Neural cell (in vitro differentiated cells): ENCODE measurements at regions not wholly inside any gene's neighbourhood (a gene's known extent, or its start where the extent isn't known, plus 50 kb on each side); places are given as distances from the start of the nearest gene placed in this dataset.

Experiments
- H2AFZ ChIP-seq: fragments of 200-600, 300-800 bp; sonication (generic), shearing (Covaris generic); 2 replicates; pipeline ENCODE4 v1.6.0; 2014; ENCODE audit warnings: low read depth, mild to moderate bottlenecking, antibody characterized with exemption, low read length, moderate library complexity
- H3F3A ChIP-seq: fragments of 200-600 bp; shearing (Covaris generic); 2 replicates; pipeline ENCODE4 v1.6.1; 2016; ENCODE audit warnings: mild to moderate bottlenecking, moderate library complexity, mixed read lengths, antibody characterized with exemption, low read length; ENCODE audit not compliant: insufficient read depth, poor library complexity, severe bottlenecking
- H3K27ac ChIP-seq: fragments of 200-600, 300-800 bp; sonication (generic), shearing (Covaris generic); 2 replicates; pipeline ENCODE4 v1.5.1; 2014; ENCODE audit warnings: mild to moderate bottlenecking, low read length, moderate library complexity
- H3K27me3 ChIP-seq: fragments of 300-800, 200-600 bp; sonication (generic), shearing (Covaris generic); 2 replicates; pipeline ENCODE4 v1.6.0; 2014; ENCODE audit warnings: mild to moderate bottlenecking, low read depth, low read length, moderate library complexity; ENCODE audit not compliant: insufficient read depth
- H3K36me3 ChIP-seq: fragments of 300-800, 200-600 bp; sonication (generic), shearing (Covaris generic); 2 replicates; pipeline ENCODE4 v1.5.1; 2014; ENCODE audit warnings: mild to moderate bottlenecking, antibody characterized with exemption, low read length, moderate library complexity; ENCODE audit not compliant: insufficient read depth
- H3K4me2 ChIP-seq: fragments of 300-800, 200-600 bp; sonication (generic), shearing (Covaris generic); 2 replicates; pipeline ENCODE4 v1.6.0; 2014; ENCODE audit warnings: mild to moderate bottlenecking, low read length
- H3K4me3 ChIP-seq: fragments of 300-800, 200-600 bp; sonication (generic), shearing (Covaris generic); 2 replicates; pipeline ENCODE4 v1.5.1; 2014; ENCODE audit warnings: mild to moderate bottlenecking, low read length, moderate library complexity
- H3K79me2 ChIP-seq: fragments of 200-600 bp; shearing (Covaris generic); replicated peaks from 2 replicates; pipeline ENCODE4 v1.6.0; 2014; ENCODE audit warnings: mild to moderate bottlenecking, low read length, moderate library complexity; ENCODE audit not compliant: insufficient read depth
- H3K9ac ChIP-seq: fragments of 300-800, 200-600 bp; sonication (generic), shearing (Covaris generic); 2 replicates; pipeline ENCODE4 v1.6.1; 2016; ENCODE audit warnings: mild to moderate bottlenecking, low read length, mixed read lengths
- H3K9me2 ChIP-seq: fragments of 200-600 bp; shearing (Covaris generic); 2 replicates; pipeline ENCODE4 v1.6.1; 2016; ENCODE audit warnings: mild to moderate bottlenecking, low read length, mixed read lengths; ENCODE audit not compliant: insufficient read depth
- H3K9me3 ChIP-seq: fragments of 200-600, 300-800 bp; sonication (generic), shearing (Covaris generic); 2 replicates; pipeline ENCODE4 v1.6.1; 2016; ENCODE audit warnings: mild to moderate bottlenecking, mixed run types, low read length, moderate library complexity, mixed read lengths
- H4K20me1 ChIP-seq: fragments of 200-600 bp; shearing (Covaris generic); 2 replicates; pipeline ENCODE4 v1.6.1; 2016; ENCODE audit warnings: mild to moderate bottlenecking, mixed run types; ENCODE audit not compliant: insufficient read depth
- EP300 ChIP-seq: fragments of 450-650 bp; conservative IDR thresholded peaks from 2 replicates; pipeline ENCODE4 v1.6.1; 2014; ENCODE audit warnings: antibody characterized with exemption, mild to moderate bottlenecking, moderate library complexity; ENCODE audit not compliant: poor library complexity, severe bottlenecking
- EZH2 ChIP-seq: fragments of 200-600, 300-800 bp; shearing (Covaris generic), sonication (generic); IDR thresholded peaks from 2 replicates; pipeline ENCODE4 v1.6.1; 2014; ENCODE audit warnings: antibody characterized with exemption, low read length, borderline replicate concordance, mild to moderate bottlenecking; ENCODE audit not compliant: insufficient read depth, poor library complexity, severe bottlenecking
- MXI1 ChIP-seq: fragments of 450-650 bp; conservative IDR thresholded peaks from 2 replicates; pipeline ENCODE4 v1.6.1; 2014; ENCODE audit warnings: antibody characterized with exemption, mild to moderate bottlenecking; ENCODE audit not compliant: poor library complexity, severe bottlenecking
- POLR2AphosphoS5 ChIP-seq: IDR thresholded peaks from 2 replicates; pipeline ENCODE4 v1.6.1; 2012
- RAD21 ChIP-seq: fragments of 450-650 bp; conservative IDR thresholded peaks from 2 replicates; pipeline ENCODE4 v1.6.1; 2014; ENCODE audit warnings: antibody characterized with exemption, mild to moderate bottlenecking, moderate library complexity
- SMC3 ChIP-seq: fragments of 450-650 bp; conservative IDR thresholded peaks from 2 replicates; pipeline ENCODE4 v1.6.1; 2014; ENCODE audit warnings: antibody characterized with exemption, mild to moderate bottlenecking, moderate library complexity; ENCODE audit not compliant: poor library complexity
- TAF1 ChIP-seq: IDR thresholded peaks from 2 replicates; pipeline ENCODE4 v1.6.1; 2012; ENCODE audit warnings: low read depth
- TF ChIP-seq, protein P1 (sequence below): fragments of 450-650 bp; IDR thresholded peaks from 2 replicates; pipeline ENCODE4 v1.5.1; 2014; ENCODE audit warnings: antibody characterized with exemption, mild to moderate bottlenecking, moderate library complexity; ENCODE audit not compliant: poor library complexity, severe bottlenecking
- TF ChIP-seq, protein P2 (sequence below): IDR thresholded peaks from 2 replicates; pipeline ENCODE4 v1.6.1; 2012; ENCODE audit warnings: borderline replicate concordance

DNA sequence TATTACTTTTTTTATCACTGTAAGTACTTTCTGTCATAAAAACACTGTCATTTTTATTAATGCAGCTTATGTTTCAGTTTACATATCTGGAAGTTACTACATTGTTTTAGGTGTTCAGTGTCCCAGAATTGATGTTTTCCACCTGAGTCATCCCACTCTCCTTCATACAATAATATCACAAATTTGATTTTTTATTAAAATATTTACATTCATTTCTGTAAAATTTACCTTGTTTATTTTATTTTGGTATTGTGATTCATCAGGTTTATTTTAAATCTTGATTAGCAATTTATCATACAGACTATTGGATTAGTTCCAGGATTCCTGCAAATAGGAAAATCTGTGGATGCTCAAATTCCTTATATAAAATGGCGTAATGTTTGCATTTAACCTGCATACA, 1662.9 kb downstream of the SUCLG1 start:
- Histone ChIP-seq H3K27me3 (no peaks in the 10 kb centered on the region), H3K9me2 (no peaks in the 10 kb centered on the region), H3F3A (no peaks in the 10 kb centered on the region), H2AFZ (no peak overlapping the region), H3K9me3 (no peaks in the 10 kb centered on the region), H3K36me3 (no peaks in the 10 kb centered on the region), H3K9ac (no peak overlapping the region), H3K27ac (no peak overlapping the region), H3K4me2 (no peak overlapping the region), H3K4me3 (no peak overlapping the region), H4K20me1 (no peaks in the 10 kb centered on the region), H3K79me2 (no peaks in the 10 kb centered on the region)
- TF ChIP-seq MXI1 (no peak), SMC3 (no peak), EP300 (no peak), TAF1 (no peak), POLR2AphosphoS5 (no peak)
- TF ChIP-seq, protein P1, sequence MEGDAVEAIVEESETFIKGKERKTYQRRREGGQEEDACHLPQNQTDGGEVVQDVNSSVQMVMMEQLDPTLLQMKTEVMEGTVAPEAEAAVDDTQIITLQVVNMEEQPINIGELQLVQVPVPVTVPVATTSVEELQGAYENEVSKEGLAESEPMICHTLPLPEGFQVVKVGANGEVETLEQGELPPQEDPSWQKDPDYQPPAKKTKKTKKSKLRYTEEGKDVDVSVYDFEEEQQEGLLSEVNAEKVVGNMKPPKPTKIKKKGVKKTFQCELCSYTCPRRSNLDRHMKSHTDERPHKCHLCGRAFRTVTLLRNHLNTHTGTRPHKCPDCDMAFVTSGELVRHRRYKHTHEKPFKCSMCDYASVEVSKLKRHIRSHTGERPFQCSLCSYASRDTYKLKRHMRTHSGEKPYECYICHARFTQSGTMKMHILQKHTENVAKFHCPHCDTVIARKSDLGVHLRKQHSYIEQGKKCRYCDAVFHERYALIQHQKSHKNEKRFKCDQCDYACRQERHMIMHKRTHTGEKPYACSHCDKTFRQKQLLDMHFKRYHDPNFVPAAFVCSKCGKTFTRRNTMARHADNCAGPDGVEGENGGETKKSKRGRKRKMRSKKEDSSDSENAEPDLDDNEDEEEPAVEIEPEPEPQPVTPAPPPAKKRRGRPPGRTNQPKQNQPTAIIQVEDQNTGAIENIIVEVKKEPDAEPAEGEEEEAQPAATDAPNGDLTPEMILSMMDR = no peak
- TF ChIP-seq, protein P2, sequence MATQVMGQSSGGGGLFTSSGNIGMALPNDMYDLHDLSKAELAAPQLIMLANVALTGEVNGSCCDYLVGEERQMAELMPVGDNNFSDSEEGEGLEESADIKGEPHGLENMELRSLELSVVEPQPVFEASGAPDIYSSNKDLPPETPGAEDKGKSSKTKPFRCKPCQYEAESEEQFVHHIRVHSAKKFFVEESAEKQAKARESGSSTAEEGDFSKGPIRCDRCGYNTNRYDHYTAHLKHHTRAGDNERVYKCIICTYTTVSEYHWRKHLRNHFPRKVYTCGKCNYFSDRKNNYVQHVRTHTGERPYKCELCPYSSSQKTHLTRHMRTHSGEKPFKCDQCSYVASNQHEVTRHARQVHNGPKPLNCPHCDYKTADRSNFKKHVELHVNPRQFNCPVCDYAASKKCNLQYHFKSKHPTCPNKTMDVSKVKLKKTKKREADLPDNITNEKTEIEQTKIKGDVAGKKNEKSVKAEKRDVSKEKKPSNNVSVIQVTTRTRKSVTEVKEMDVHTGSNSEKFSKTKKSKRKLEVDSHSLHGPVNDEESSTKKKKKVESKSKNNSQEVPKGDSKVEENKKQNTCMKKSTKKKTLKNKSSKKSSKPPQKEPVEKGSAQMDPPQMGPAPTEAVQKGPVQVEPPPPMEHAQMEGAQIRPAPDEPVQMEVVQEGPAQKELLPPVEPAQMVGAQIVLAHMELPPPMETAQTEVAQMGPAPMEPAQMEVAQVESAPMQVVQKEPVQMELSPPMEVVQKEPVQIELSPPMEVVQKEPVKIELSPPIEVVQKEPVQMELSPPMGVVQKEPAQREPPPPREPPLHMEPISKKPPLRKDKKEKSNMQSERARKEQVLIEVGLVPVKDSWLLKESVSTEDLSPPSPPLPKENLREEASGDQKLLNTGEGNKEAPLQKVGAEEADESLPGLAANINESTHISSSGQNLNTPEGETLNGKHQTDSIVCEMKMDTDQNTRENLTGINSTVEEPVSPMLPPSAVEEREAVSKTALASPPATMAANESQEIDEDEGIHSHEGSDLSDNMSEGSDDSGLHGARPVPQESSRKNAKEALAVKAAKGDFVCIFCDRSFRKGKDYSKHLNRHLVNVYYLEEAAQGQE = no peak

DNA sequence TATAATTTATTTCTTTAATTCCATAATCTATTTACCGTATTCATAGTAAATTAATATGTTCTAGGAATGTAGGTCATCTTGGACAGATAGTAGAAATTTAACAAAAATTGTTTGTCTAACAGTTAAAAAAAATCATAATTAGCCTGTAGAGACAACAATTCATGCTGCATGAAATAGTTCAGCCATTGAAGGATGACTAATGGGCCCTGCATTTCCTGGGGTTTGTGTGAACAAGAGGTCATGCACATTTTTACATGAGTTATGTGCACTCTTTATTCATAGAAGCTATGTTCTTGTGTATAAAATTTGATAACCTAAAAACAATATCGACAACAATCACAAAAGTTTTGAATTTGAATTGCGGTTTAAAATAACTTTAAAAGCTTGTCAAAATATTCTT, 1663.6 kb downstream of the SUCLG1 start:
- no peak overlapping the region for H3K4me3 ChIP-seq

DNA sequence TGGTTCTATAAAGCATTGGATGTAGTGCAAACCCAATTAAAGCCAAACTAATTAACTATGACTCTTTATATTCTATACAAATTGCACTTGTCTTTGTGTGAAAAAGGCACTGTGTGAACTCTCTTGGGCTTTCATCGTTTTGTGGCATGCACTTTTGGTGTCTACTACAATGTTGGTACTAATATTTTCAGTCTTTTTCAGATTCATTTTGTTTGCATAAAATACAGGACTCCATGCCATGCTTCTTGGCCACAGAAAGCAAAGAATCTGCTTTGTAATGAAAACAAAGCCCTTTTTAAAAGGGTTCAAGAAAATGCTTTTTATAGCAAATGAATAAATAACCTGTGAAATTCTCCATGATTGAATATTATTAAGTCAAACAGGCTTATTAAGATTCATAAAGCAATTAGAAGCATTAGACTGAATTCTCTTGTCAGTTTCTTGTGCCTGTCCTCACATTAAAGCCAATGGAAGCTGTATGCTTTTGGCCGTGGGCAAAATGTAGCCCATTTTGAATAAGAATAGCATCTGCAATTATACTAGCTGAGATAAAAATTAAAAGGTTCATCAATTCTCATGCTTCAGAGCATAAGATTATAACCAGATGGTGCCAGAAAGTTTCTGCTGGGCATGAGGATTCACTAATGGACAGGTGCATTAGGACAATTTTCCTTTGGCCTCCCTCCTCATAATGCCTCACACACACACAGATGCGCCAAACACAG, 1665.2 kb downstream of the SUCLG1 start:
- Histone ChIP-seq H3K9me2 (no peaks in the 10 kb centered on the region), H3K4me2 (no peak overlapping the region), H3K36me3 (no peaks in the 10 kb centered on the region), H3F3A (no peaks in the 10 kb centered on the region), H3K4me3 (no peak overlapping the region), H3K9ac (no peak overlapping the region), H2AFZ (no peak overlapping the region), H3K27me3 (no peaks in the 10 kb centered on the region), H4K20me1 (no peaks in the 10 kb centered on the region), H3K79me2 (no peaks in the 10 kb centered on the region), H3K27ac (no peak overlapping the region), H3K9me3 (no peaks in the 10 kb centered on the region)
- TF ChIP-seq EP300 = no peak
- TF ChIP-seq TAF1 = no peak
- no peak for TF ChIP-seq MXI1
- no peak for TF ChIP-seq POLR2AphosphoS5
- TF ChIP-seq, protein P1 = no peak
- TF ChIP-seq, protein P2 = no peak
- TF ChIP-seq EZH2 = no peak
- TF ChIP-seq SMC3 = no peak
- TF ChIP-seq RAD21 = no peak

More for the DNA sequence above, 1663.6 kb downstream of the SUCLG1 start:
- Histone ChIP-seq H4K20me1 (no peaks in the 10 kb centered on the region), H3K79me2 (no peaks in the 10 kb centered on the region), H3K4me2 (no peak overlapping the region), H3K9me2 (no peaks in the 10 kb centered on the region), H3F3A (no peaks in the 10 kb centered on the region), H3K9me3 (no peaks in the 10 kb centered on the region), H3K27ac (no peak overlapping the region), H3K27me3 (no peaks in the 10 kb centered on the region), H3K9ac (no peak overlapping the region), H2AFZ (no peak overlapping the region), H3K36me3 (no peaks in the 10 kb centered on the region)
- TF ChIP-seq SMC3 (no peak), MXI1 (no peak), RAD21 (no peak)
